Panc1 (cell line): ENCODE measurements at regions not wholly inside any gene's neighbourhood (a gene's known extent, or its start where the extent isn't known, plus 50 kb on each side); places are given as distances from the start of the nearest gene placed in this dataset.

Experiments used
- CTCF ChIP-seq: fragments of 450-650 bp; IDR thresholded peaks from 2 replicates; pipeline ENCODE4 v1.5.1; 2017; ENCODE audit warnings: mild to moderate bottlenecking
- POLR2AphosphoS5 ChIP-seq: IDR thresholded peaks from 2 replicates; pipeline ENCODE4 v1.6.1; 2012; ENCODE audit warnings: mild to moderate bottlenecking, low read depth, low read length, moderate library complexity
- REST ChIP-seq, 2 experiments: IDR thresholded peaks; 2 replicates each; pipeline ENCODE4 v1.6.1; 2011 to 2012; ENCODE audit warnings: low read depth in 2 of 2, control low read depth in 1 of 2, low read length in 1 of 2, mild to moderate bottlenecking in 1 of 2, moderate library complexity in 1 of 2; ENCODE audit not compliant: insufficient read depth in 1 of 2
- TCF7L2 ChIP-seq: IDR thresholded peaks from 2 replicates; pipeline ENCODE4 v1.6.1; 2011; ENCODE audit warnings: mild to moderate bottlenecking, low read depth, low read length, inconsistent platforms

GRCh38 chr5:52051759-52052158, 668.5 kb downstream of the ISL1 start:
- TF ChIP-seq CTCF, result no peak
- TF ChIP-seq POLR2AphosphoS5, result no peak
- TF ChIP-seq REST (IDR thresholded peaks at IDR 0.05; ENCODE audit: insufficient read depth in 1 of 2, low read depth in 2 of 2, low read length in 1 of 2), result no peak
- no peak for TF ChIP-seq TCF7L2
